Erythroblast (primary cell): ENCODE measurements at regions not wholly inside any gene's neighbourhood (a gene's known extent, or its start where the extent isn't known, plus 50 kb on each side); places are given as distances from the start of the nearest gene placed in this dataset.

Source experiments
- GATA1 ChIP-seq: IDR thresholded peaks from 2 replicates; pipeline ENCODE4 v1.6.1; 2011; ENCODE audit warnings: low read depth, mild to moderate bottlenecking, control low read depth, low read length, moderate library complexity
- POLR2A ChIP-seq: IDR thresholded peaks from 2 replicates; pipeline ENCODE4 v1.6.1; 2011; ENCODE audit warnings: mild to moderate bottlenecking, low read length

- TF ChIP-seq POLR2A (no peak), GATA1 (no peak)
Measured at GRCh38 chr5:82480331-82480730, 202.2 kb upstream of the RPS23 start.
